Left cardiac atrium (tissue), 4 donors: ENCODE measurements at regions not wholly inside any gene's neighbourhood (a gene's known extent, or its start where the extent isn't known, plus 50 kb on each side); places are given as distances from the start of the nearest gene placed in this dataset.
A peak's percentile ranks its signal among the peaks of the same experiment; 100 is the strongest.
"Not testable (repeated sequence)": the region's sequence is repeated elsewhere in the genome, so short reads cannot be mapped to it uniquely, and the experiment has no call there.

Source experiments
- ATAC-seq, 2 donors: fragments of 200-7000 bp; cut with Tn5 transposase; one replicate each; pipeline ENCODE4 v1.9.1; 2020; ENCODE audit warnings: mild to moderate bottlenecking in 2 of 2, moderate library complexity in 2 of 2
- DNase-seq: peaks from one replicate; pipeline ENCODE4 v3.0.0-alpha.2; 2020
- intact Hi-C, 2 donors: fragments of 100-400 bp; cut with DNase I; formaldehyde crosslinking; loops; one replicate each; pipeline versions ENCODE4 v1.14.1 to v1.15.1; 2022 to 2023
- donor health status: DM: no; HTN: yes; CAD: no.
- donor health status: DM: no; HTN: yes; CAD: no; lungs with severe emphysema.
- donor health status: DM: yes; HTN: yes; CAD: no.
- donor health status: Dilated cardiomyopathy.

DNA sequence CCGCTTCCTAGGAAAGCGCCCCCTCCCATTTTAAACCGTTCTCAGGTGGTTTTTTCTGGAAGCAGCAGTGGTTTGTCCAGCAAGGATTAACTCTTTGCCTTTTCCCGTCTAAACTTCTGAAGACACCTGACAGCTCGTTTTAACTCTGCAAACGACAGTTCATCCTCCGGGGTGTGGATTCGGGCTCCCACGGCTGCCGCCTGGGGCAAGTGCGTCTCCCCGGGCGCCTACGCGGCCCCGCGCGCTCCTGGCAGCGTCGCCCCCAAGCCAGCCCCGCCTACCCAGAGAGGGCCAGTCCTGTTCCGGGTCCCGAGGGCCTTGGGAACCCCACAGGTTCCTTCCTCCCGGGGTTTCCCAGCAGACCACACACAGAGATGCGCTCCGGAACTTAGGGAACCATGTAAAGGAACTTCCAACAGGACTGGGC is 54.4 kb downstream of the PRR18 start:
- DNase-seq (no peak), ATAC-seq (peak in 1 of 2 donors; percentile 68)
- intact Hi-C loops = no loop called here

- ATAC-seq (peak in 1 of 2 donors; percentile 76), DNase-seq (no peak)
- intact Hi-C loops = no loop called here
Measured at GRCh38 chr6:166253281-166253681, 54.9 kb downstream of the PRR18 start.

- intact Hi-C loops = no loop called here
- peak in 1 of 2 donors; percentile 27 for ATAC-seq
Measured at GRCh38 chr6:166252601-166253000, 55.6 kb downstream of the PRR18 start.

GRCh38 chr6:166251655-166252054 is 56.5 kb downstream of the PRR18 start:
- ATAC-seq = no peak
- intact Hi-C loops = no loop called here
- no peak for DNase-seq

More at GRCh38 chr6:166252601-166253000, 55.6 kb downstream of the PRR18 start:
- DNase-seq = no peak

GRCh38 chr6:166251211-166251610 is 57.0 kb downstream of the PRR18 start:
- ATAC-seq (no peak), DNase-seq (no peak)
- intact Hi-C loops = no loop called here

DNA sequence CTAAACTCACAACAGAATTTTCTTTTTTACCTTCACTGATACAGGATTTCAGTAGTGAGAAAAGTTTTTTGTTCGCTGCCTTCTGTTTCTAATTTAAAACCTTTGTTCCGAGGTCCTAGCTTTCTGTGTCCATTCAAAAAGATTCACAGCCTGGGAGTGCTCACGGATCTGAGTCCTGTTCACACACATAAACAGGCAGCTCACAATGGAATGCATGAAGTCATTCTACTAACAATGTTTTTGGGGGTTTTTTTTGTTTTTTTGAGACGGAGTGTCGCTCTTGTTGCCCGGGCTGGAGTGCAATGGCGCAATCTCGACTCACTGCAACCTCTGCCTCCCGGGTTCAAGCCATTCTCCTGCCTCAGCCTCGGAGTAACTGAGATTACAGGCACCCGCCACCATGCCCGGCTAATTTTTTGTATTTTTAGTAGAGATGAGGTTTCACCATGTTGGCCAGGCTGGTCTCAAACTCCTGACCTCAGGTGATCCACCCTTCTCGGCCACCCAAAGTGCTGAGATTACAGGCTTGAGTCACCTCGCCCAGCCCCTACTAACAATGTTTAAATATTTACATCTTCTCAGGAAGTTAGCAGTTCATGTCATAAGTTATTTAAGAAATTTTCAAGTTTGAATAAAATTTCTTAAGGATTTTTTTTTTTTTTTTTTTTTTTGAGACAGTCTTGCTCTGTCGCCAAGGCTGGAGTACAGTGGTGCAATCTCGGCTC is 59.0 kb downstream of the PRR18 start:
- intact Hi-C loops, DNase-seq, ATAC-seq: not testable (repeated sequence)

GRCh38 chr6:166245148-166245547 is 63.0 kb downstream of the PRR18 start:
- DNase-seq = no peak
- ATAC-seq = no peak
- intact Hi-C loops = no loop called here

DNA sequence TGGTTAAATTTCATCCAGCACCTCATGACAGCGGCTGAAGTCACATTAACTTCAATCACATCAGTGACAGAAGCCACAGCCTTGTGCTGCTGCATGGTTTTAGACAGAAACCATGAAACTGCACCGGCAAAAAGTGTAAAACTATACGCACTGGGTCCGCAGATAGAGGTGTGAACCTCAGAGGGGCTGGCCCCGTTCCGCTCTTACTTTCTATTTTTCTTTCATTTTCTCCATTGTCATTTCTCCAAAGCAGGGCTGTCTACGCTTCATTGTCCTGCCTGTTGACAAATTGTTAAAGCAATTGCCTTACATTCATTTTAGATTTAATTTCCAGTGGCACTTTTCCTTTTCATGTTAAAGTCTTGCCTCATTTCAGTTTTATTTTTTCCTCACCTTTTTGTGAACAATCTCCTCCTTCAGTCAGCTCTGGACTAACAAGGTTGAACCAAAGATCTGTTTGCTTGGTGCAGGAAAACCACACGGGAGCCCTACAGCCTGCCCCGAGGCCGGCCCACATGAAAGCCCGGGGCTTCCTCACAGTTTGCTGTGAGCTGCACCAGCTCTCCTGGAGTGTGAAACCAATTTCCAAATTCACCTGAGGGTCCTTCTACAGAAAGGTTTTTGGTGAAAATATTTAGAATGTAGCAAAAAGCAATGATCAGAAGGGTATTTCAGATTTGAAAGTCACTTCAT is 63.7 kb downstream of the PRR18 start:
- intact Hi-C loops = no loop called here
- no peak for ATAC-seq
- DNase-seq = no peak

GRCh38 chr6:166242888-166243287 is 65.3 kb downstream of the PRR18 start:
- DNase-seq = no peak
- intact Hi-C loops = no loop called here
- ATAC-seq = no peak

GRCh38 chr6:166241974-166242373 is 66.2 kb downstream of the PRR18 start:
- intact Hi-C loops = no loop called here
- DNase-seq = no peak
- ATAC-seq = no peak

- intact Hi-C loops = no loop called here
- DNase-seq = no peak
- ATAC-seq = no peak
Measured at GRCh38 chr6:166240889-166241288, 67.3 kb downstream of the PRR18 start.

DNA sequence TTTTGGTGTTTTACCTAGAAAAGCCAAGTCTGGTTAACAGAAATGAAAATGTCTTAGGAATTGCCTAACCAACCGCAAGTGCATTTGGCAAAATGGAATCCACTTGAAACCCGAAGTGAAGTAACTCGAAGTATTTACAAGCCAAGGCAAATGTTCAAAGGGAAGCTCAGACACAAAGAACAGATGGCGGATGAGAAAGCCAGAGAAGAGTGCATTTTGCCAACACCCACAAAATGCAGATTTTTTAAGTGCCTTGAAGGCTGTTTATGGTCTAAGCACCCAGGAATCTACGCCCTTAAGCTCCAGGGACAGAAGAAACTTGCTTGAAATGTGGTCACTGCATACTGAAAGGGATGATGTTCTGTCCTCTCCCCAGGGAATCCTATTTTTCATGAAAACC is 70.0 kb upstream of the TBXT start:
- intact Hi-C loops = no loop called here
- no peak for ATAC-seq
- DNase-seq = no peak

DNA sequence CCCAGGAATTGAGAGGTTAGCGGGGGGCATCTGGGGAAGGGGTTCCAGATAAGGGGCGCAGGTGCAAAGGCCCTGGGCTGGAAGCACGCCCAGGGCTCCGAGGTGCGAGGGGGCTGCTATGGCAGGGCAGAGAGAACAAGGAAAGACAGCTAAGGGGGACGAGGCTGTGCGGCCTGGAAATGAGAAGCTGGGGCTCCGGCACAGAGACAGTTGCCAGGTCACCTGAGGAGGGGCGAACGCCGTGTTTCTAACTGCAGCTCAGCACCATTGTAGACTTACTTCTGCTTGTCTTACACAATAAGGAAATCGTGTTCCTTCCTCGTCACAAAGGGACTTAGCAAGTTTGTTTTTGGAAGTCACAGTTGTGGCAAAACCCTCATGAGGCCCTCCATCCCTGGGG is 68.9 kb upstream of the TBXT start:
- no peak for ATAC-seq
- intact Hi-C loops = no loop called here
- DNase-seq = no peak

- no peak for DNase-seq
- intact Hi-C loops = no loop called here
- no peak for ATAC-seq
Measured at GRCh38 chr6:166235666-166236292, 68.1 kb upstream of the TBXT start.

DNA sequence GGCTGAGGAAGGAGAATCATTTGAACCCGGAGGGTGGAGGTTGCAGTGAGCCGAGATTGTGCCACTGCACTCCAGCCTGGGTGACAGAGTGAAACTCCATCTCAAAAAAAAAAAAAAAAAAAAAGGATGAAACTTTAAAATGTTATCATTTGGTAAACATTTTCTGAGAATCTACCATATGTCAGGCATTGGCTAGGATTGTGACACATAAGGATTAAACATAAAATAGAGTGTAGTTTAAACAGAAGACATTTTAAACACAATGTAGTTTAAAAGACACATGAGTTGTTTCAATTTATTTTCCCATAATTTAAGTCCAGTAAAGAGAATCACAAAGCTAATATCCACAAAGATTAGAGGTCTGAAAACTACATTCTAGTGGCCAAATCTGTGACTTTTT is 63.5 kb upstream of the TBXT start:
- DNase-seq, ATAC-seq, intact Hi-C loops: not testable (repeated sequence)

DNA sequence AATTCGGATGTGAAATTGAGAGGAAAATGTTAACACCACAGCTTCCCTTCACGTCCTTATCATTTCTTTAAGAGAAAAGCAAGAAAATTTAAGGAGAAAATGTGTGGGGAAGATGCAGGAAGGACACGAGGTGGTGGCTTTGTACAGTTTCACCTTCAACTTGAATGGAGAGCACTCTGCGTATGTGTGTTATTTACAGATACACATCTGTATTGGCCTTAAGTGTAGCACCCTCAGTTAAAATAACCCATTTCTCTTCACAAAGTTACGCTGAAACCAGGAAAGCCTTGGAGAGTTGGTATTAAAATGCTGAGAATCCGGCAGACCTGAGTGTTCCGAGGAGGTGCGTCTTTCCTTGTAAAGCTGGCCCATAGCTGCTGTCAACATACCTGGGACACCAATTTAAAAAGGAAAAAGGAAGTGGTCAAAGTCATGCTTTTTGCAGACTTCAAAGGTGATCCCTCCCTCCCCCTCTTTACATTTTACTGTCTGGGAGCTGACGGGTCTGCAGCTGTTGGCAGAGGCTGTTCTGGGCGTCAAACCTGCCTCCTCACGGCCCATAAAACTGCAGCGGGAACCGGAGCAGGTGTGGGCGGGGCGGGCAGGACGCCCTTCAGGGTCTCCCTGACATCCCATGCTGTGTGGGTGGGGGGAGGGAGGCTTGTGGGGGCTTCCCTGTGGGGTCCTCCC is 61.3 kb upstream of the TBXT start:
- DNase-seq = no peak
- no peak for ATAC-seq
- intact Hi-C loops = no loop called here

GRCh38 chr6:166228425-166228824 is 60.8 kb upstream of the TBXT start:
- DNase-seq = no peak
- ATAC-seq = no peak
- intact Hi-C loops = no loop called here

- no peak for ATAC-seq
- intact Hi-C loops = no loop called here
Measured at GRCh38 chr6:166223079-166223478, 55.4 kb upstream of the TBXT start.

GRCh38 chr6:166222631-166223030 is 55.0 kb upstream of the TBXT start:
- ATAC-seq (no peak), DNase-seq (no peak)
- intact Hi-C loops = no loop called here

More at GRCh38 chr6:166223079-166223478, 55.4 kb upstream of the TBXT start:
- DNase-seq = no peak

DNA sequence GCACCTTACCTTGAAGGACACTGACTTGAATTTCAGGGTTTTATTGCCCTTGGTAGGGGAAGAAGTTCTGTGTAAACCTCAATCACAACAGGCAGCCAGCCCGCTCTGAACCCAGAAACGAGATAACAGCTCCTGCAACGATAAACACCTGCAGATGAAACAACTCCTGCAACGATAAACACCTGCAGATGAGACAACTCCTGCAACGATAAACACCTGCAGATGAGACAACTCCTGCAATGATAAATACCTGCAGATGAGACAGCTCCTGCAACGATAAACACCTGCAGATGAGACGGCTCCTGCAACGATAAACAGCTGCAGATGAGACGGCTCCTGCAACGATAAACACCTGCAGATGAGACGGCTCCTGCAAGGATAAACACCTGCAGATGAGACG is 54.0 kb upstream of the TBXT start:
- ATAC-seq = no peak

More for the DNA sequence above, 54.0 kb upstream of the TBXT start:
- intact Hi-C loops = no loop called here
- no peak for DNase-seq
